NCI-H526 (cell line): ENCODE measurements at regions not wholly inside any gene's neighbourhood (a gene's known extent, or its start where the extent isn't known, plus 50 kb on each side); places are given as distances from the start of the nearest gene placed in this dataset.
"Not testable (repeated sequence)": the region's sequence is repeated elsewhere in the genome, so short reads cannot be mapped to it uniquely, and the experiment has no call there.

ENCODE experiments used
- DNase-seq, 2 experiments: peaks; one replicate each; lab custom pipeline; 2025; lab: John Stamatoyannopoulos, UW

GRCh38 chrX:28472926-28473325, 114.3 kb upstream of the IL1RAPL1 start:
- no peak for DNase-seq

GRCh38 chrX:28487818-28488217, 99.4 kb upstream of the IL1RAPL1 start:
- no peak for DNase-seq

GRCh38 chrX:28491322-28491721, 95.9 kb upstream of the IL1RAPL1 start:
- peak; percentile 11 to 12 for DNase-seq

- DNase-seq = no peak
Observed at GRCh38 chrX:28491941-28492340, 95.3 kb upstream of the IL1RAPL1 start.

- no peak for DNase-seq
Observed at GRCh38 chrX:28498658-28499057, 88.6 kb upstream of the IL1RAPL1 start.

- DNase-seq = not testable (repeated sequence)
Observed at GRCh38 chrX:28502667-28503066, 84.6 kb upstream of the IL1RAPL1 start.

GRCh38 chrX:28507650-28508049, 79.6 kb upstream of the IL1RAPL1 start:
- not testable (repeated sequence) for DNase-seq

- no peak for DNase-seq
Observed at GRCh38 chrX:28520786-28521185, 66.5 kb upstream of the IL1RAPL1 start.

- not testable (repeated sequence) for DNase-seq
Observed at GRCh38 chrX:28528354-28528753, 58.9 kb upstream of the IL1RAPL1 start.
